ENCODE measurements at regions not wholly inside any gene's neighbourhood (a gene's known extent, or its start where the extent isn't known, plus 50 kb on each side); places are given as distances from the start of the nearest gene placed in this dataset.

GRCh38 chr15:46872981-46873330 is 844.3 kb upstream of the SEMA6D start:
- TF ChIP-seq, protein P1, sequence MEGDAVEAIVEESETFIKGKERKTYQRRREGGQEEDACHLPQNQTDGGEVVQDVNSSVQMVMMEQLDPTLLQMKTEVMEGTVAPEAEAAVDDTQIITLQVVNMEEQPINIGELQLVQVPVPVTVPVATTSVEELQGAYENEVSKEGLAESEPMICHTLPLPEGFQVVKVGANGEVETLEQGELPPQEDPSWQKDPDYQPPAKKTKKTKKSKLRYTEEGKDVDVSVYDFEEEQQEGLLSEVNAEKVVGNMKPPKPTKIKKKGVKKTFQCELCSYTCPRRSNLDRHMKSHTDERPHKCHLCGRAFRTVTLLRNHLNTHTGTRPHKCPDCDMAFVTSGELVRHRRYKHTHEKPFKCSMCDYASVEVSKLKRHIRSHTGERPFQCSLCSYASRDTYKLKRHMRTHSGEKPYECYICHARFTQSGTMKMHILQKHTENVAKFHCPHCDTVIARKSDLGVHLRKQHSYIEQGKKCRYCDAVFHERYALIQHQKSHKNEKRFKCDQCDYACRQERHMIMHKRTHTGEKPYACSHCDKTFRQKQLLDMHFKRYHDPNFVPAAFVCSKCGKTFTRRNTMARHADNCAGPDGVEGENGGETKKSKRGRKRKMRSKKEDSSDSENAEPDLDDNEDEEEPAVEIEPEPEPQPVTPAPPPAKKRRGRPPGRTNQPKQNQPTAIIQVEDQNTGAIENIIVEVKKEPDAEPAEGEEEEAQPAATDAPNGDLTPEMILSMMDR (conservative IDR thresholded peaks at IDR 0.05 in 1 of 2, IDR thresholded peaks at IDR 0.05 in 1 of 2; ENCODE audit: extremely low read depth in 1 of 2, insufficient read depth in 1 of 2, low read depth in 1 of 2, low read length in 2 of 2) = no peak
- TF ChIP-seq EZH2 (IDR thresholded peaks at IDR 0.05; ENCODE audit: borderline replicate concordance, low read length) = no peak
